ENCODE measurements at regions not wholly inside any gene's neighbourhood (a gene's known extent, or its start where the extent isn't known, plus 50 kb on each side); places are given as distances from the start of the nearest gene placed in this dataset.

- Histone ChIP-seq H3K4me3 (no peak overlapping the region), H3K9me3 (no peaks in the 10 kb centered on the region), H3K27me3 (no peaks in the 10 kb centered on the region), H3K36me3 (ENCODE audit: low read depth, missing control alignments) (no peaks in the 10 kb centered on the region), H3K27ac (no peak overlapping the region), H3K4me1 (no peaks in the 10 kb centered on the region)
- no peak for DNase-seq
- TF ChIP-seq CTCF (IDR thresholded peaks at IDR 0.05) (no peak), POLR2A (IDR thresholded peaks at IDR 0.05) (no peak)
- intact Hi-C loops (cut with DNase I; ENCODE audit: low total_unique reads) = no loop called here
- WGBS, 2 donors = 82 to 83% methylated on average over 15 of the region's 15 CpGs
These were observed 90.7 kb upstream of the FSTL4 start for GRCh38 chr5:133702791-133703770.

- TF ChIP-seq POLR2A (IDR thresholded peaks at IDR 0.05) = no peak
- TF ChIP-seq CTCF (IDR thresholded peaks at IDR 0.05) = no peak
- 94 to 96% methylated on average over 4 of the region's 4 CpGs for WGBS, 2 donors
- Histone ChIP-seq H3K27me3 (no peaks in the 10 kb centered on the region), H3K4me1 (no peaks in the 10 kb centered on the region), H3K4me3 (no peak overlapping the region), H3K27ac (no peak overlapping the region), H3K9me3 (no peaks in the 10 kb centered on the region), H3K36me3 (ENCODE audit: low read depth, missing control alignments) (no peaks in the 10 kb centered on the region)
- intact Hi-C loops (cut with DNase I; ENCODE audit: low total_unique reads) = no loop called here
- no peak for DNase-seq
These were observed 89.5 kb upstream of the FSTL4 start for GRCh38 chr5:133701871-133702270.

GRCh38 chr5:133700251-133700650, 87.9 kb upstream of the FSTL4 start:
- Histone ChIP-seq H3K36me3 (ENCODE audit: low read depth, missing control alignments) (no peaks in the 10 kb centered on the region), H3K4me1 (no peaks in the 10 kb centered on the region), H3K9me3 (no peaks in the 10 kb centered on the region), H3K27ac (no peak overlapping the region), H3K27me3 (no peaks in the 10 kb centered on the region), H3K4me3 (no peak overlapping the region)
- intact Hi-C loops (cut with DNase I; ENCODE audit: low total_unique reads) = no loop called here
- WGBS, 2 donors = 85% methylated on average over 2 of the region's 2 CpGs; no CpG with 5 or more reads in 1 of the 2 donors
- no peak for TF ChIP-seq POLR2A (IDR thresholded peaks at IDR 0.05)
- TF ChIP-seq CTCF (IDR thresholded peaks at IDR 0.05) = no peak
- DNase-seq = no peak

GRCh38 chr5:133698646-133699526, 86.5 kb upstream of the FSTL4 start:
- TF ChIP-seq POLR2A (IDR thresholded peaks at IDR 0.05) = no peak
- TF ChIP-seq CTCF (IDR thresholded peaks at IDR 0.05) = no peak
- 85 to 88% methylated on average over 4 to 10 of the region's 10 CpGs for WGBS, 2 donors
- Histone ChIP-seq H3K4me3 (no peak overlapping the region), H3K9me3 (no peaks in the 10 kb centered on the region), H3K36me3 (ENCODE audit: low read depth, missing control alignments) (no peaks in the 10 kb centered on the region), H3K27ac (no peak overlapping the region), H3K4me1 (no peaks in the 10 kb centered on the region), H3K27me3 (no peaks in the 10 kb centered on the region)
- no peak for DNase-seq
- intact Hi-C loops (cut with DNase I; ENCODE audit: low total_unique reads) = no loop called here

Data from testis (tissue), 2 donors.